NCI-H128 (cell line): ENCODE measurements at regions not wholly inside any gene's neighbourhood (a gene's known extent, or its start where the extent isn't known, plus 50 kb on each side); places are given as distances from the start of the nearest gene placed in this dataset.

Experiments used
- DNase-seq: peaks from one replicate; lab custom pipeline; 2025; ENCODE audit not compliant: unreplicated experiment; lab: John Stamatoyannopoulos, UW

GRCh38 chr15:70270752-70271111, 173.0 kb upstream of the TLE3 start:
- DNase-seq: no peak

DNA sequence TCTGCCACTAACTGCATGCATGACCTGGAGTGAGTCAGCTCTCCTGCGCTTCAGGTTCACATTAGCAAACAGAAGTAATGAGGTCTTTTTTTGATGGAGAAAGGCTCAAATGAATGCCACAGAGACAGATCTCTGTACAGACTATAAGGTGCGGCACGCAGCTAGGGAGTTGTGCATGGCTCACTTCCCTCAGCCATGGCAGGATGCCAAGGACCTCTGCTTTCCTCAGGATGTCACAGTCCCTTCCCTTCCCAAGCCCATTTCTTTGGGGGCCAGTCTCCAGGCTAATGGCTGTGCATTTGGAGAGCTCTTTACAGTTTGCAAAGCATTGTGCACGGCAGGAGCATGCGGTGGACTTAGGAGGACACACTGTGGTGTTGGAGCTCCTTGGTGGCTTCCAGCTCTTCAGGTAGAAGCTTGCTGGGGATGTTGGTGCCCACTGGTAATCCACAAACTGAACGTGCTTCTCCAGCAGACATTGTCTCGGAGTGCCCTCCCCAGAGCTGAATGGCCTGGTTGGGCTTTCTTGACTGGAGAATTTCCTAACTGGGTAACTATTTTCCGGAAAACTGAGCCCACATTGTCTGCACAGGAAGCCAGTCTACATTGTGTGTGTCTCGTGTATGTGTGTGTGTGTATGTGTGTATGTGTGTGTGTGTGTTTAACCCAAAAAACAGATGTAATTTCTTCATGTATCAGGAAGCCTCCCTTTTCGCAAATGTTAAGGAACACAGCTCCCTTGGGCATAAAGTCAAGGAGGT, 172.5 kb upstream of the TLE3 start:
- no peak for DNase-seq

DNA sequence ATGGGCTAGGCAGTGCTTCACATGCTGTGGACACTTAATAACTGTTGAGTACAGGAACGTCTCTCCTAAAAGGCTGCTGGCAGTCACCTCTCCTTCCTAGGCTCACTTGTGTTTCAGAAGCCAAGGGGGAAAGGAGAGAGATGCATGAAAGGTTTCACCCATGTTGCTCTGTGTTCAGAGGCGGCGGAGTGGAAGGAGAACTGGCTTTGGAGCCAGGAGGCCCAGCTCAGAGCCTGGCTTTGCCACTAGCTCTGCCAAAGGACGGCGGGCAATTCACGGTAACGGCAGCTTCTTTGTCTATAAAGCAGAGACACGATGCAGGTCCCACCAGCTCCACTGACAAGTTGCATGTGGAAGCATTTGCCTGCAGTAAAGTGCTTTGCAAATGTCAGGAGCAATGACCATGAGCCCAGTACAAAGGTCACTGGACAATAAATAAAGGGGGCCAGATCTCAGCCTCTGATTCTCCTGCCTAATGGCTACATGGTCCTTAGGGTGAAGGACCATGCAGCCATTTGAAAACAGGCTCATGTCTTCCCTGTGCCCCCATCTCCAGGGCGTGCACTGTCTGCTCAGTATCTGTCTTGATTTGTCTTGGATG, 171.7 kb upstream of the TLE3 start:
- no peak for DNase-seq

DNA sequence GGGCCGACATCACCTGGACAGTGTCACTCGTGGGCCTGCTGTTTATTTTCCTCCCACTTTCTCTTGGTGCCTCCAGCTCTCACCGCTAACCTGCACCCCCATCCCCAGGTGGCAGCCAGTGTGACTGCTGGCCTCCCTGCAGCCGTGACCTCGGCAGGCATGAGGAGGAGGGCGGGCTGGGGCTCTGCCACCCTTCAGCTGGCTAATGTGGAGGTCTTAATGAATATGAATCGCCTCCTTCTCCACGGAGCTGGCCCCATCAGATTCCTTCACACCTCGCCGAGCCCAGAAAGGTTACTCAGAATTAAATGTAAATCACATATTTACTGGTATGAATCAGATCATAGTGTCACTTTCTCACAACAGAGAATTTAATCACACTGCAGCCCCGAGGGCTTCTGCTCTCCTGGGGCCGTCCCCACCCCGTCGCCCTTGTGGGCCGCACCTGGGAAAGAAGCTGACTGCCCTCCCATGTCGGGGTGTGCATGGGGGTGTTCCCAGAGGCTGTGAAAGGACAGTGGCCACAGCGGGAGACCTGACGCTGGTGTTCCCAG, 171.1 kb upstream of the TLE3 start:
- DNase-seq: no peak

DNA sequence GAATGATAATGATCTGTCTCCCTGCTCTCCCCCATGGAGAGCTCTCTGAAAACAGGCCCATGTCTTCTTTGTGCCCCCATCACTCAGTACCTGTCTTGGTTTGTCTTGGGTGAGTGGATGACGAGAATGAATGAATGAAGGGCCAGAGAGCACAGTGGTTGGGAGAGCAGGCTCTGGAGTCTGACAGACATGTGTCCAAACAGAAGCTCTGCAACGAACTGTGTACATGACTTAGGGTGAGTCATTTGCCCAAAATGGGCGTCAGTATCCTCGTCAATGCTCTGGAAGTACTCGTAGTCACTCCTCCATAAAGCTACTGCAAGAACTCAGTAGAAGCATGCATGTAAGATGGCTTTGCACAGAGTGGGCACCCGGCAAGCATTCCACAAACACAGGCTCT, 170.2 kb upstream of the TLE3 start:
- no peak for DNase-seq

DNA sequence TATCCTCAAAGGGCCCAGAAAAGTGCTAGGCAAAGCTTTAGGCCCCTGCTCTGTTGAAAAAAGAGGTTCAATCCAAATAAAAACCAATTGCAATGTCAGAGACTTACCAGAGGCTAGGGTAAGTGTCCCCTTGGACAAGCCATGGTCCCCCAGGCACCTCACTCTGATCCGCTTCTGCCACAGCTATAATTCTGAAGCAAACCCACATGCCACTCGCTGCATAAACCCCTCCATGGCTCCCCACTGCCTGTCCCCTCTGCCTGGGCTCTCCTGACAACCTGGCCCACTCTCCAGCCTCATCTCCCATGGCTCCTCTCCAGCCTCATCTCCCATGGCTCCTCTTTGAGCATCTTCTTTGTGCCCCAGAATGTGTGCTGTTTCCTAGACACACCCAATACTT, 169.6 kb upstream of the TLE3 start:
- DNase-seq: no peak

DNA sequence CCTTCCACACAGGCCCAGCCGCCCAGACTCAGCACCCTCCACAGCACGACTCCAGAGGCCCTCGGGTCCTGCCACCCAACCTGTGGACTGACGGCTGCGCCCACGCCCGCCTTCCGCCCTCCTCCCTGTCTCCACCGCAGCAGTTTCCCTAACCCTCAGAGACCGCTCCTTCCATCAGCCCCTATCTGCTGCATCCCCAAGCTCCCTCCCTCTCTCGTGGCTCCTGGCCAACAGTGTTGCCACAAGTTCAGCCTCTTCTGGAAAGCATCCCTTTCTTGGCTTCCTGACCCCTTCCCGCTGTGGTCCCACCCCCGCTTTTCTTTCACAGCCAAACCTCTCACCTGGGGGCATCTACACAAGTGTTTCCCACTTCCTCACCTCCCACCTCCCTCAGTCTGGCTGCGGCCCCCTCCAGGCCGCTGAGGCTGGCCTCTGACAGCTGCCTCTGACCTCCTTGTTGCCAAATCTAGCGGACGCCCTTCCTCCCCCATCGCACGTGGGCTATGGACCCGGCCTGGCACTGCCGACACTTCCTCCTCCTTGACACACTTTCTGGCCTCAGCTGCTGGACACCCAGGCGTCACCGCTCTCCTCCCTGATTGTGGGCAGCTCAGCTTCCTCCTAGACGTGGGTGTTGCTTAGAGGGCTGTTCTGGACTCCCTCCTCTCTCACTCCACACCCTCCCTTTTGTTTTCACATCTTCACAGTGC, 168.8 kb upstream of the TLE3 start:
- DNase-seq: no peak

DNA sequence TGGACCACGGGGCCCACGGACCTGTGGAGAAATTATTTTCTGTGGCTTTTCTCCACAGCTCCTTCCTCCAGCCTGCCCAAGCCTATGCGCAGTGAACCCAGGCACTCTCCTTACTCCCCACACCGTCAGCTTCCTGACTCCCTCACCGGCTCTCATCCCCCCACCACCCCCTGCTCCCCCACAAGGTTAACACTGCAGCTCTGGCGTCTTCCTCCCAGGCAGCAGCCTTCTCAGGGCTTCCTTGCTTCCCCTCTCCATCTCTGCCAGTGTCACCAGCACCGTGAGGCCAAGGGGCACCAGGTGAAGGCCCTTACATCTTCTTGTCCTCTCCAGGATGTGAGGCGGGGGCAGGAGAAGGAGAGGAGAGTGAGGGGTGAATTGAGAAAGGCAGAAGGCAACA, 168.3 kb upstream of the TLE3 start:
- no peak for DNase-seq

DNA sequence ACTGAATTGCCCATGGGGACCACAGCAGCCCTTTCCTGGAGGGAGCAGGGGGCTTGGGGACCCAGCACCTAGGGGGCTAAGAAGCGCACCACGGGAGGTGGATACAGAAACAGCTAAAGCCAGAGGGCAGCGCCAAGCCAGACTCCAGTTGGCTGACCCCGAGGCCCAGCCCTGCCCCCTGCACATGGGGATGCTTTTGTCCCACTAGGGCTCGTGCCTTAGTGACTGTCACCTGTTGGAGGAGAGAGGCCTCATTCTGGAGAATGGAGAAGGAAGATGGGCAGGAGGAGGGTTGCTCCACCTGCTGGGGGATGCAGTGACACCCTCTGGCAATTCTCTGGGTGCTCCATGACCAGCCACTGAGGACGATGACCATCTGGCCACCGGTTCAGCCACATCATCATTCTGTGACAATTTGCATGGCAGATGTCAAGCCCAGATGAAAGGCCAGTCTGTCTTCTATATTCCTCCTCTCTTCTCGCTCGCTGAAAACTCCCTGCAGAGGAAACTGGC, 167.8 kb upstream of the TLE3 start:
- no peak for DNase-seq

DNA sequence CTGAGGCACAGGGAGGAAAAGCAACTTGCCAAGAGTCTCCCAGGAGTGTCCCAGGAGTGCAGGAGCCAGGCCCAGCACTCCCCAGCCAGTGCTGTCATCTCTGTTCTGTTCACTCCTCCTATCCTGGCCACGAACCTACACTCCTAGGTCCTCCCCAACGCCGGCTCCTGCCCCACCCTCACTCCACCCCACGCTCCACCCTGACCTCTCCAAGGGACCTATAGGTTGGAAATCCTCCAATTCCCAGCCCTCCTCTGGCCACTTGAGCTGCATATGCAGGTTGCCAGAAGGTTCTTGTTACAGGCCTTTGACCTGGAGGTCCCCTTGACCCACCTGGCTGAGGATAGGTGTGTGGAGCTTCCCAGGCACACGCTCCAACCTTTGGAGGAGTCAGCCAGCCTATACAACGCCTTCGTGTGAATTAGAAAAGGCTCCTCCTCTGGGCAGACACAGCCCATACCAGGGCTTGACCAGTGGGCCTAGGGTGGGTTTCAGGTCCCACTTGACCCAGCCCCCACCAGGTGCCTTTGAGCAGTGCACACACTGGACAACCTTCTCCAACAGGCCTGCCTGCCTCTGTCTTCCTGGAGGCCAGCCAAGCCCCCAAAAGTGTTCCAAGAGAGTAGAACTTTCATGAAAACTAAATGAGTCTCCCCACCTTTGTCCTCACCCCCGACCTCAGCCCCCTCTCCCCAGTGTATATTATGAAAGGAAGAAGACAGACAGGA, 167.2 kb upstream of the TLE3 start:
- no peak for DNase-seq

- peak; percentile 26 for DNase-seq
Observed at GRCh38 chr15:70264014-70264582, 166.4 kb upstream of the TLE3 start.

- DNase-seq: no peak
Observed at GRCh38 chr15:70262591-70263274, 165.0 kb upstream of the TLE3 start.

GRCh38 chr15:70262171-70262570, 164.5 kb upstream of the TLE3 start:
- no peak for DNase-seq

GRCh38 chr15:70261083-70261482, 163.4 kb upstream of the TLE3 start:
- DNase-seq: no peak

DNA sequence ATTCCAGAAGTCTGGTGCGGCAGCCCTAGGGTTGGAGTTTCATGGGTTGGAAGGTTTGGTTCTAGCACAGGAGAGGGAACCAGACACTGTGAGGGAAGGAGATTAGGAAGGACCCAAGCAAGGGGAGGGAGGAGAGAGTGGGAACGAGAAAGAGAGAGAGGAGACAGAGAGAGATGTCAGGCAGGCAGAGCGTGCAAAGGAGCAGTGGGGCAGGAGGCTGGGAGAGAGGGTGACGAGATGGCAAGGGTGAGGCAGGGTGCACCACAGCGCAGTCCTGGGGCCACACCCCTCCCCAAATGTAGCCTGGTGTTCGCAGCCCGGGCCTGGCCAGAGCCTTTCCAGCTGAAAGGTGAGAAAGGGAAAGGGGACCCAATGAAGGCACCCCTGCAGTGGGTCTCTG, 162.9 kb upstream of the TLE3 start:
- DNase-seq: no peak

DNA sequence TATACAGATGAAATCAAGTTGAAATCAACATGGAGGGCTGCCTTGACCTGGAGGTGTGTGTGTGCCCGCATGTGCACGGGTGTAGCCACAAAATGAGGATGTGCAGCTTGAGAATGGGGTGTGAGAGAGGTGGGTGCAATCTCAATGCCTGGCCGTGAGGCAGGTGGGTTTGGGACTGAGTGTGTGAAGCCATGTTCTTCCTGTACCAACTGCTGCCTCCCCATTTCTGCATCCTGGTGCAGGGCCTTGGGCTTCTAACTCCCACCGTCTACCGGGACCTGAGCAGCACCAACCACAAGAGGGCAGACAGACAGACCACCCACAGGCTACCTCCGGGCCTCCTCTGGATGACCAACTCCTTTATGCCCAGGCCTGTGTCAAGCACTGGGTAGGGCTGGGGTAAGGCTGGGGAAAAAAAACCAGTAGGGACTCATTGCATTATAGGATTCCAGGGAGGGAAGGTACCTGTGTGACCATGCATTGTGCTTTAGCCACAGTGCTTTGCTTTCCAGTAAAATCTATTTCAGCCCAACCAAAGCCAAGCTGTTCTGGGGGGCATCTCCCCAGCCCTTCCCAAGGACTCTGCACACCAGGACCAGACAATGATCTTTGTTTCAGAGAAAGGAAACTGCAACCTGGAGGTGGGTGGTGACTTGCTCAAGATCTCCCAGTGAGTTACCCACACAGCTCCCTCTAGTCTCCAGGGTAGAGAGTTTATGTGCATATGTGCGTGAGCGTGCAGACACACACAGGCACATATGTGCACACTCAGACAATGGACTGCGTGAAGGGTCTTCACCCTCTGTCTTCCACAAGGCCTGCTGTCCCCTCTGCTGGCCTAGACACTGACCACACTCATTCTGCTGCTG, 162.2 kb upstream of the TLE3 start:
- no peak for DNase-seq

DNA sequence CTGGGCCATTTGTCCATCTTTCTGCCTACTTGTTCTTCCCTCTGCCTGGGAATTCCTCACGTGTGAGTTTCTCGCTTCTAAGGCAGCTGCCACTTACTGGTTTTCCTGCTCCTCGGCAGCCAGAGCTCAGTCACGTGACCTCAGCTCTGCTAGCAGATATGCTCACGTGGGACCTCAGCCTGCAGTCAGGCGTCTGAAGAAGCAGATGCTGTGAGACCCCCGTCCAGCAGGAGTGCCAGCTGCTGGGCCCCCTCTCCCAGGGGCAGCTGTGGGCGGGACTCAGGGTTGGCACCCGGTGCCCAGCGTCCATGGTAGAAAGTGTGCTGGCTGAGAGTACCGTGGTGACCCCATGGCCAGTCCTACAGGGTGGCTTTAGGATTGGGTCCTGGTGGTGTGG, 161.3 kb upstream of the TLE3 start:
- DNase-seq: no peak

GRCh38 chr15:70258369-70259027, 160.8 kb upstream of the TLE3 start:
- DNase-seq: no peak
